Subcutaneous abdominal adipose tissue (tissue), 5 donors: ENCODE measurements at regions not wholly inside any gene's neighbourhood (a gene's known extent, or its start where the extent isn't known, plus 50 kb on each side); places are given as distances from the start of the nearest gene placed in this dataset.

Source experiments
- H3K27ac ChIP-seq: one replicate; pipeline ENCODE4 v1.7.0; 2013; ENCODE audit warnings: low read depth, mild to moderate bottlenecking, inconsistent platforms, low read length, moderate library complexity
- H3K27me3 ChIP-seq, 5 donors: one replicate each; pipeline ENCODE4 v1.7.0; 2013; ENCODE audit warnings: low read length in 5 of 5, inconsistent platforms in 1 of 5; ENCODE audit not compliant: control insufficient read depth in 5 of 5, insufficient read depth in 4 of 5
- H3K36me3 ChIP-seq, 5 donors: one replicate each; pipeline ENCODE4 v1.7.0; 2013; ENCODE audit warnings: low read length in 5 of 5; ENCODE audit not compliant: control insufficient read depth in 5 of 5, insufficient read depth in 5 of 5
- H3K4me1 ChIP-seq, 5 donors: one replicate each; pipeline ENCODE4 v1.7.0; 2013; ENCODE audit warnings: low read length in 5 of 5, mild to moderate bottlenecking in 3 of 5, moderate library complexity in 1 of 5; ENCODE audit not compliant: control insufficient read depth in 5 of 5, insufficient read depth in 5 of 5
- H3K4me3 ChIP-seq, 5 donors: one replicate each; pipeline ENCODE4 v1.7.0; 2013; ENCODE audit warnings: low read length in 5 of 5, low read depth in 1 of 5
- H3K9ac ChIP-seq, 5 donors: one replicate each; pipeline ENCODE4 v1.7.0; 2013; ENCODE audit warnings: low read length in 5 of 5, mild to moderate bottlenecking in 4 of 5, moderate library complexity in 3 of 5
- H3K9me3 ChIP-seq, 5 donors: one replicate each; pipeline ENCODE4 v1.7.0; 2013; ENCODE audit warnings: low read length in 5 of 5; ENCODE audit not compliant: control insufficient read depth in 5 of 5
- donor health status: healthy.
- donor health status: healthy.
- donor health status: healthy.
- donor health status: healthy.
- donor health status: healthy.

- no peak overlapping the region for H3K4me3 ChIP-seq
- H3K27me3 ChIP-seq = no peaks in the 10 kb centered on the region
- H3K36me3 ChIP-seq = no peaks in the 10 kb centered on the region
- H3K27ac ChIP-seq = no peak overlapping the region
- H3K9ac ChIP-seq = no peak overlapping the region
- peaks cover 0 to 10% (median 0%) of the 10 kb centered on the region in 5 donors for H3K9me3 ChIP-seq
- peaks cover 0 to 15% (median 5%) of the 10 kb centered on the region in 5 donors for H3K4me1 ChIP-seq
These were observed 542.5 kb downstream of the TLE1 start for GRCh38 chr9:81146684-81147337.

- no peak overlapping the region for H3K9ac ChIP-seq
- peak overlapping the region in 1 of 5 donors; percentile 35 for H3K4me3 ChIP-seq
- peaks cover 0 to 10% (median 0%) of the 10 kb centered on the region in 5 donors for H3K9me3 ChIP-seq
- peak overlapping the region; percentile 19 for H3K27ac ChIP-seq
- H3K36me3 ChIP-seq = no peaks in the 10 kb centered on the region
- no peaks in the 10 kb centered on the region for H3K27me3 ChIP-seq
- H3K4me1 ChIP-seq = peaks cover 0 to 15% (median 5%) of the 10 kb centered on the region in 5 donors
These were observed 543.1 kb downstream of the TLE1 start for GRCh38 chr9:81146241-81146640.

- H3K27ac ChIP-seq = peak overlapping the region; percentile 19
- peak overlapping the region in 2 of 5 donors; percentile 35 to 37 for H3K4me3 ChIP-seq
- no peaks in the 10 kb centered on the region for H3K27me3 ChIP-seq
- H3K4me1 ChIP-seq = peaks cover 0 to 15% (median 5%) of the 10 kb centered on the region in 5 donors
- H3K36me3 ChIP-seq = no peaks in the 10 kb centered on the region
- no peak overlapping the region for H3K9ac ChIP-seq
- peaks cover 0 to 10% (median 0%) of the 10 kb centered on the region in 5 donors for H3K9me3 ChIP-seq
These were observed 543.9 kb downstream of the TLE1 start for GRCh38 chr9:81145331-81145963.

GRCh38 chr9:81141961-81142360 is 547.4 kb downstream of the TLE1 start:
- peaks cover 0 to 15% (median 5%) of the 10 kb centered on the region in 5 donors for H3K4me1 ChIP-seq
- H3K27me3 ChIP-seq = no peaks in the 10 kb centered on the region
- peaks cover 0 to 1% (median 0%) of the 10 kb centered on the region in 5 donors for H3K9me3 ChIP-seq
- H3K27ac ChIP-seq = no peak overlapping the region
- no peak overlapping the region for H3K9ac ChIP-seq
- H3K4me3 ChIP-seq = no peak overlapping the region
- H3K36me3 ChIP-seq = no peaks in the 10 kb centered on the region

- no peak overlapping the region for H3K4me3 ChIP-seq
- H3K9me3 ChIP-seq = no peaks in the 10 kb centered on the region
- no peak overlapping the region for H3K9ac ChIP-seq
- H3K27ac ChIP-seq = no peak overlapping the region
- no peaks in the 10 kb centered on the region for H3K27me3 ChIP-seq
- no peaks in the 10 kb centered on the region for H3K36me3 ChIP-seq
- no peaks in the 10 kb centered on the region for H3K4me1 ChIP-seq
These were observed 551.3 kb downstream of the TLE1 start for GRCh38 chr9:81137976-81138568.

GRCh38 chr9:81132796-81133195 is 556.6 kb downstream of the TLE1 start:
- Histone ChIP-seq H3K4me3 (no peak overlapping the region), H3K4me1 (no peaks in the 10 kb centered on the region), H3K36me3 (no peaks in the 10 kb centered on the region), H3K27me3 (no peaks in the 10 kb centered on the region), H3K27ac (no peak overlapping the region), H3K9me3 (no peaks in the 10 kb centered on the region), H3K9ac (no peak overlapping the region)

- no peak overlapping the region for H3K9ac ChIP-seq
- H3K36me3 ChIP-seq = no peaks in the 10 kb centered on the region
- no peak overlapping the region for H3K27ac ChIP-seq
- no peaks in the 10 kb centered on the region for H3K27me3 ChIP-seq
- H3K9me3 ChIP-seq = no peaks in the 10 kb centered on the region
- H3K4me1 ChIP-seq = no peaks in the 10 kb centered on the region
- H3K4me3 ChIP-seq = no peak overlapping the region
These were observed 557.0 kb downstream of the TLE1 start for GRCh38 chr9:81132318-81132717.

- Histone ChIP-seq H3K4me1 (no peaks in the 10 kb centered on the region), H3K27ac (no peak overlapping the region), H3K4me3 (no peak overlapping the region), H3K9ac (no peak overlapping the region), H3K9me3 (no peaks in the 10 kb centered on the region), H3K36me3 (no peaks in the 10 kb centered on the region), H3K27me3 (no peaks in the 10 kb centered on the region)
These were observed 560.6 kb downstream of the TLE1 start for GRCh38 chr9:81128701-81129100.

GRCh38 chr9:81125446-81126092 is 563.8 kb downstream of the TLE1 start:
- Histone ChIP-seq H3K9me3 (no peaks in the 10 kb centered on the region), H3K4me3 (no peak overlapping the region), H3K36me3 (no peaks in the 10 kb centered on the region), H3K9ac (no peak overlapping the region), H3K27me3 (no peaks in the 10 kb centered on the region), H3K4me1 (no peaks in the 10 kb centered on the region), H3K27ac (no peak overlapping the region)

GRCh38 chr9:81123526-81123925 is 565.8 kb downstream of the TLE1 start:
- no peaks in the 10 kb centered on the region for H3K9me3 ChIP-seq

More at GRCh38 chr9:81123526-81123925, 565.8 kb downstream of the TLE1 start:
- Histone ChIP-seq H3K4me3 (no peak overlapping the region), H3K27me3 (no peaks in the 10 kb centered on the region), H3K27ac (no peak overlapping the region), H3K4me1 (no peaks in the 10 kb centered on the region), H3K9ac (no peak overlapping the region), H3K36me3 (no peaks in the 10 kb centered on the region)
